ENCODE measurements at regions not wholly inside any gene's neighbourhood (a gene's known extent, or its start where the extent isn't known, plus 50 kb on each side); places are given as distances from the start of the nearest gene placed in this dataset.
A peak's percentile ranks its signal among the peaks of the same experiment; 100 is the strongest.
"Not testable (repeated sequence)": the region's sequence is repeated elsewhere in the genome, so short reads cannot be mapped to it uniquely, and the experiment has no call there.

- ATAC-seq (no peak), DNase-seq (ENCODE audit: low spot score) (no peak)
- intact Hi-C loops (cut with DNase I), result no loop called here
Measured at GRCh38 chr2:57049273-57049672, 865.5 kb downstream of the CCDC85A start.

GRCh38 chr2:57050007-57050406 lies 866.2 kb downstream of the CCDC85A start:
- DNase-seq (ENCODE audit: low spot score), result no peak
- no peak for ATAC-seq
- intact Hi-C loops (cut with DNase I), result no loop called here

GRCh38 chr2:57066301-57066700 lies 882.5 kb downstream of the CCDC85A start:
- ATAC-seq; DNase-seq (ENCODE audit: low spot score); intact Hi-C loops (cut with DNase I): not testable (repeated sequence)

- ATAC-seq, result no peak
- DNase-seq (ENCODE audit: low spot score), result no peak
- intact Hi-C loops (cut with DNase I), result no loop called here
Measured at GRCh38 chr2:57075226-57075625, 891.4 kb downstream of the CCDC85A start.

GRCh38 chr2:57080035-57080434 lies 896.2 kb downstream of the CCDC85A start:
- intact Hi-C loops (cut with DNase I), result no loop called here
- no peak for DNase-seq (ENCODE audit: low spot score)
- ATAC-seq, result no peak

GRCh38 chr2:57084697-57085281 lies 901.0 kb downstream of the CCDC85A start:
- ATAC-seq (peak; percentile 10), DNase-seq (ENCODE audit: low spot score) (no peak)
- intact Hi-C loops (cut with DNase I), result no loop called here

- intact Hi-C loops (cut with DNase I), result no loop called here
- ATAC-seq (no peak), DNase-seq (ENCODE audit: low spot score) (no peak)
Measured at GRCh38 chr2:57093020-57093419, 909.2 kb downstream of the CCDC85A start.

- DNase-seq (ENCODE audit: low spot score) (no peak), ATAC-seq (no peak)
- intact Hi-C loops (cut with DNase I), result no loop called here
Measured at GRCh38 chr2:57097855-57098254, 914.1 kb downstream of the CCDC85A start.

- intact Hi-C loops (cut with DNase I), result no loop called here
- ATAC-seq (no peak), DNase-seq (ENCODE audit: low spot score) (no peak)
Measured at GRCh38 chr2:57100436-57100835, 916.6 kb downstream of the CCDC85A start.

GRCh38 chr2:57105694-57106093 lies 921.9 kb downstream of the CCDC85A start:
- DNase-seq (ENCODE audit: low spot score) (no peak), ATAC-seq (no peak)
- intact Hi-C loops (cut with DNase I), result no loop called here

GRCh38 chr2:57107353-57107752 lies 923.6 kb downstream of the CCDC85A start:
- intact Hi-C loops (cut with DNase I), result no loop called here
- no peak for ATAC-seq

GRCh38 chr2:57111531-57111930 lies 927.7 kb downstream of the CCDC85A start:
- ATAC-seq (no peak), DNase-seq (ENCODE audit: low spot score) (no peak)
- intact Hi-C loops (cut with DNase I), result no loop called here

More at GRCh38 chr2:57107353-57107752, 923.6 kb downstream of the CCDC85A start:
- no peak for DNase-seq (ENCODE audit: low spot score)

GRCh38 chr2:57119141-57119540 lies 927.5 kb upstream of the VRK2 start:
- intact Hi-C loops (cut with DNase I), result no loop called here
- ATAC-seq, result no peak
- DNase-seq (ENCODE audit: low spot score), result no peak

- DNase-seq (ENCODE audit: low spot score) (no peak), ATAC-seq (no peak)
- intact Hi-C loops (cut with DNase I), result no loop called here
Measured at GRCh38 chr2:57126410-57126809, 920.2 kb upstream of the VRK2 start.

GRCh38 chr2:57139179-57139578 lies 907.4 kb upstream of the VRK2 start:
- DNase-seq (ENCODE audit: low spot score) (no peak), ATAC-seq (no peak)
- intact Hi-C loops (cut with DNase I), result no loop called here

GRCh38 chr2:57141269-57141668 lies 905.3 kb upstream of the VRK2 start:
- no peak for ATAC-seq
- DNase-seq (ENCODE audit: low spot score), result no peak
- intact Hi-C loops (cut with DNase I), result no loop called here

- intact Hi-C loops (cut with DNase I), result no loop called here
- ATAC-seq (peak; percentile 10), DNase-seq (ENCODE audit: low spot score) (no peak)
Measured at GRCh38 chr2:57146951-57147350, 899.7 kb upstream of the VRK2 start.

- intact Hi-C loops (cut with DNase I), result no loop called here
- DNase-seq (ENCODE audit: low spot score) (no peak), ATAC-seq (no peak)
Measured at GRCh38 chr2:57156231-57156924, 890.2 kb upstream of the VRK2 start.

- intact Hi-C loops (cut with DNase I), result no loop called here
- ATAC-seq (no peak), DNase-seq (ENCODE audit: low spot score) (no peak)
Measured at GRCh38 chr2:57160976-57161375, 885.6 kb upstream of the VRK2 start.

GRCh38 chr2:57177176-57177575 lies 869.4 kb upstream of the VRK2 start:
- ATAC-seq (no peak), DNase-seq (ENCODE audit: low spot score) (no peak)
- intact Hi-C loops (cut with DNase I), result no loop called here

- intact Hi-C loops (cut with DNase I), result no loop called here
- ATAC-seq (peak; percentile 45), DNase-seq (ENCODE audit: low spot score) (no peak)
Measured at GRCh38 chr2:57180042-57180567, 866.5 kb upstream of the VRK2 start.

Measured in sciatic nerve (tissue), 2 donors.